ENCODE measurements at regions not wholly inside any gene's neighbourhood (a gene's known extent, or its start where the extent isn't known, plus 50 kb on each side); places are given as distances from the start of the nearest gene placed in this dataset.

GRCh38 chrX:42951747-42952146 is 173.8 kb upstream of the PPP1R2C start:
- DNase-seq, result no peak
- Histone ChIP-seq H3K27ac (no peak overlapping the region), H3K4me3 (no peak overlapping the region), H3K27me3 (ENCODE audit: insufficient read depth in 3 of 3, low read length in 2 of 3) (peaks cover 0 to 10% (median 0%) of the 10 kb centered on the region in 3 donors), H3K36me3 (ENCODE audit: insufficient read depth in 1 of 2, low read depth in 1 of 2) (no peaks in the 10 kb centered on the region), H3K4me1 (no peaks in the 10 kb centered on the region), H3K9me3 (no peaks in the 10 kb centered on the region)
- intact Hi-C loops (cut with DNase I), result no loop called here
- no peak for ATAC-seq
- TF ChIP-seq, protein P1, sequence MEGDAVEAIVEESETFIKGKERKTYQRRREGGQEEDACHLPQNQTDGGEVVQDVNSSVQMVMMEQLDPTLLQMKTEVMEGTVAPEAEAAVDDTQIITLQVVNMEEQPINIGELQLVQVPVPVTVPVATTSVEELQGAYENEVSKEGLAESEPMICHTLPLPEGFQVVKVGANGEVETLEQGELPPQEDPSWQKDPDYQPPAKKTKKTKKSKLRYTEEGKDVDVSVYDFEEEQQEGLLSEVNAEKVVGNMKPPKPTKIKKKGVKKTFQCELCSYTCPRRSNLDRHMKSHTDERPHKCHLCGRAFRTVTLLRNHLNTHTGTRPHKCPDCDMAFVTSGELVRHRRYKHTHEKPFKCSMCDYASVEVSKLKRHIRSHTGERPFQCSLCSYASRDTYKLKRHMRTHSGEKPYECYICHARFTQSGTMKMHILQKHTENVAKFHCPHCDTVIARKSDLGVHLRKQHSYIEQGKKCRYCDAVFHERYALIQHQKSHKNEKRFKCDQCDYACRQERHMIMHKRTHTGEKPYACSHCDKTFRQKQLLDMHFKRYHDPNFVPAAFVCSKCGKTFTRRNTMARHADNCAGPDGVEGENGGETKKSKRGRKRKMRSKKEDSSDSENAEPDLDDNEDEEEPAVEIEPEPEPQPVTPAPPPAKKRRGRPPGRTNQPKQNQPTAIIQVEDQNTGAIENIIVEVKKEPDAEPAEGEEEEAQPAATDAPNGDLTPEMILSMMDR (IDR thresholded peaks at IDR 0.05), result no peak

DNA sequence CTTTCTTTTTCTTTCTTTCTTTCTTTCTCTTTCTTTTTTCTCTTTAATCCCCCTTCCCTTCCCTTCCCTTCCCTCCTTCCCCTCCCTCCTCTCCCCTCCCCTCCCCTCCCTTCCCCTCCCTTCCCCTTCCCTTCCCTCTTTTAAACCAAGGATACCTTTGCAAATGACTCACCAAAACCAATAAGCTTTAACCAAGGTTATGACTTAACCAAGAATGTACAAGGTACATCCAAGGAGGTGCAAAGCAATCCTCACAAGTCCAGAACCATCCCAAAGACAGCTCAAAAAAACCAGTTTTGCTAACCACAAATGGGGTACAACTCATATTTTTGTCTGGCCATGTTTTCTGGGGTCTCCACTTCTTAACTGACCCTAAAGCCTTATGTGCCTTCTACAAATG is 174.7 kb upstream of the PPP1R2C start:
- Histone ChIP-seq H3K9me3 (no peaks in the 10 kb centered on the region), H3K4me3 (no peak overlapping the region), H3K36me3 (ENCODE audit: insufficient read depth in 1 of 2, low read depth in 1 of 2) (no peaks in the 10 kb centered on the region), H3K4me1 (no peaks in the 10 kb centered on the region), H3K27ac (no peak overlapping the region), H3K27me3 (ENCODE audit: insufficient read depth in 3 of 3, low read length in 2 of 3) (peaks cover 0 to 10% (median 0%) of the 10 kb centered on the region in 3 donors)
- TF ChIP-seq, protein P1 (IDR thresholded peaks at IDR 0.05), result no peak
- ATAC-seq, result no peak
- intact Hi-C loops (cut with DNase I), result no loop called here
- DNase-seq, result no peak

- no peaks in the 10 kb centered on the region for H3K4me1 ChIP-seq
- intact Hi-C loops (cut with DNase I), result no loop called here
- H3K27ac ChIP-seq, result no peak overlapping the region
- H3K27me3 ChIP-seq (ENCODE audit: insufficient read depth in 3 of 3, low read length in 2 of 3), result peaks cover 0 to 8% (median 0%) of the 10 kb centered on the region in 3 donors
- ATAC-seq (no peak), DNase-seq (no peak)
- no peak overlapping the region for H3K4me3 ChIP-seq
- TF ChIP-seq, protein P1 (IDR thresholded peaks at IDR 0.05), result no peak
- H3K36me3 ChIP-seq (ENCODE audit: insufficient read depth in 1 of 2, low read depth in 1 of 2), result no peaks in the 10 kb centered on the region
- whole genome bisulfite sequencing, 3 donors, result 91 to 96% (median 94%) methylated on average over 3 of the region's 3 CpGs
- peaks cover 3% of the 10 kb centered on the region for H3K9me3 ChIP-seq
Observed at GRCh38 chrX:42954880-42955279, 176.9 kb upstream of the PPP1R2C start.

- Histone ChIP-seq H3K27me3 (ENCODE audit: insufficient read depth in 3 of 3, low read length in 2 of 3) (peaks cover 0 to 8% (median 0%) of the 10 kb centered on the region in 3 donors), H3K36me3 (ENCODE audit: insufficient read depth in 1 of 2, low read depth in 1 of 2) (no peaks in the 10 kb centered on the region), H3K27ac (no peak overlapping the region), H3K9me3 (peaks cover 4% of the 10 kb centered on the region), H3K4me1 (no peaks in the 10 kb centered on the region), H3K4me3 (no peak overlapping the region)
- intact Hi-C loops (cut with DNase I), result no loop called here
- TF ChIP-seq, protein P1 (IDR thresholded peaks at IDR 0.05), result no peak
- no peak for DNase-seq
- WGBS, 3 donors, result 38 to 67% (median 40%) methylated on average over 2 of the region's 2 CpGs
- ATAC-seq, result no peak
Observed at GRCh38 chrX:42955349-42955748, 177.4 kb upstream of the PPP1R2C start.

GRCh38 chrX:42967681-42968300 is 189.8 kb upstream of the PPP1R2C start:
- no peaks in the 10 kb centered on the region for H3K4me1 ChIP-seq
- H3K27ac ChIP-seq, result no peak overlapping the region
- H3K36me3 ChIP-seq (ENCODE audit: insufficient read depth in 1 of 2, low read depth in 1 of 2), result no peaks in the 10 kb centered on the region
- 63 to 65% (median 64%) methylated on average over 2 of the region's 2 CpGs for WGBS, 3 donors
- TF ChIP-seq, protein P1 (IDR thresholded peaks at IDR 0.05), result no peak
- ATAC-seq (no peak), DNase-seq (no peak)
- H3K27me3 ChIP-seq (ENCODE audit: insufficient read depth in 3 of 3, low read length in 2 of 3), result no peaks in the 10 kb centered on the region
- intact Hi-C loops (cut with DNase I), result no loop called here
- H3K9me3 ChIP-seq, result no peaks in the 10 kb centered on the region
- no peak overlapping the region for H3K4me3 ChIP-seq
